Esophagus squamous epithelium (tissue), 5 donors: ENCODE measurements at regions not wholly inside any gene's neighbourhood (a gene's known extent, or its start where the extent isn't known, plus 50 kb on each side); places are given as distances from the start of the nearest gene placed in this dataset.

Experiments
- DNase-seq: peaks from one replicate; lab custom pipeline; 2025; lab: John Stamatoyannopoulos, UW
- H3K27ac ChIP-seq, 4 donors: fragments of 200-600 bp; sonication (generic); one replicate each; pipeline ENCODE4 v1.5.1; 2016 to 2019; ENCODE audit warnings: mild to moderate bottlenecking in 1 of 4
- H3K27me3 ChIP-seq, 4 donors: fragments of 200-600 bp; sonication (generic); 1 replicate in 3 of 4; 2 replicates in 1 of 4; pipeline versions ENCODE4 v1.5.1 to v1.6.0; 2017 to 2021; ENCODE audit warnings: antibody characterized with exemption in 1 of 4
- H3K36me3 ChIP-seq, 3 donors: fragments of 200-600 bp; sonication (generic); one replicate each; pipeline ENCODE4 v1.5.1; 2016 to 2019
- H3K4me1 ChIP-seq, 3 donors: fragments of 200-600 bp; sonication (generic); one replicate each; pipeline ENCODE4 v1.5.1; 2017 to 2019
- H3K4me3 ChIP-seq, 4 donors: fragments of 200-600 bp; sonication (generic); 1 replicate in 3 of 4; 2 replicates in 1 of 4; pipeline ENCODE4 v1.5.1; 2016 to 2019; ENCODE audit warnings: mild to moderate bottlenecking in 2 of 4, moderate library complexity in 1 of 4
- H3K9me3 ChIP-seq, 3 donors: fragments of 200-600 bp; sonication (generic); one replicate each; pipeline ENCODE4 v1.5.1; 2016 to 2019
- POLR2A ChIP-seq, 4 donors: fragments of 450-650 bp; IDR thresholded peaks; one replicate each; pipeline ENCODE4 v1.6.1; 2017; ENCODE audit warnings: antibody characterized with exemption in 4 of 4, mild to moderate bottlenecking in 4 of 4, moderate library complexity in 3 of 4
- WGBS, 2 donors: methylation state at CpG; one replicate each; pipeline ENCODE4 v1.1.5; 2018; 5-methylcytosine and 5-hydroxymethylcytosine counted together
- intact Hi-C: fragments of 100-400 bp; cut with DNase I; formaldehyde crosslinking; loops from one replicate; pipeline ENCODE4 v1.15.0; 2022
- TF ChIP-seq, protein P1 (sequence below), 6 experiments: fragments of 450-650 bp in 4 of 6; fragments of 200-600 bp in 2 of 6; sonication (generic) in 2 of 6; IDR thresholded peaks; one replicate each; pipeline ENCODE4 v1.5.1; 2016 to 2019; ENCODE audit warnings: antibody characterized with exemption in 6 of 6, mild to moderate bottlenecking in 4 of 6, moderate library complexity in 4 of 6
- donor health status: DM: yes; HTN: yes; CAD: no.

DNA sequence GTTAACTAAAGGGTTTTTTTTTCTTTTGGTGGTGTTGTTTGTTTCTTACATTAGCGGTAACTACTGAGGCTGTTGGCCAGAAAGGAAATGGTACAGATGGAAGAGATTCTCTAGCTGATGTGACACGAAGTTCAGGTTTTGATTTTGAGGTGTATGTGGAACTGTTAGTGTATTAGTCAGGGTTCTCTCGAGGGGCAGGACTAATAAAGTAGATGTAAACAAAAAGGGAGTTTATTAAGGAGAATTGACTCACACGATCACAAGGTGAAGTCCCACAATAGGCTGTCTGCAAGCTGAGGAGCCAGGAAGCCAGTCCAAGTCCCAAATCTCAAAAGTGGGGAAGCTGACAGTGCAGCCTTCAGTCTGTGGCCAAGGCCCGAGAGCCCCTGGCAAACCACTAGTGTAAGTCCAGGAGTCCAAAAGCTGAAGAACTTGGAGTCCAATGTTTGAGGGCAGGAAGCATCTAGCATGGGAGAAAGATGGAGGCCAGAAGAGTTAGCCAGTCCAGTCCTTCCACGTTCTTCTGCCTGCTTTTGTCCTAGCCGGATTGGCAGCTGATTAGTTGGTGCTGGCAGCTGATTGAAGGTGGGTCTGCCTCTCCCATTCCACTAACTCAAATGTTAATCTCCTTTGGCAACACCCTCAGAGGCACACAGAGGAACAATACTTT lies 577.6 kb downstream of the EFNB2 start:
- H3K27me3 ChIP-seq: no peaks in the 10 kb centered on the region
- TF ChIP-seq, protein P1, sequence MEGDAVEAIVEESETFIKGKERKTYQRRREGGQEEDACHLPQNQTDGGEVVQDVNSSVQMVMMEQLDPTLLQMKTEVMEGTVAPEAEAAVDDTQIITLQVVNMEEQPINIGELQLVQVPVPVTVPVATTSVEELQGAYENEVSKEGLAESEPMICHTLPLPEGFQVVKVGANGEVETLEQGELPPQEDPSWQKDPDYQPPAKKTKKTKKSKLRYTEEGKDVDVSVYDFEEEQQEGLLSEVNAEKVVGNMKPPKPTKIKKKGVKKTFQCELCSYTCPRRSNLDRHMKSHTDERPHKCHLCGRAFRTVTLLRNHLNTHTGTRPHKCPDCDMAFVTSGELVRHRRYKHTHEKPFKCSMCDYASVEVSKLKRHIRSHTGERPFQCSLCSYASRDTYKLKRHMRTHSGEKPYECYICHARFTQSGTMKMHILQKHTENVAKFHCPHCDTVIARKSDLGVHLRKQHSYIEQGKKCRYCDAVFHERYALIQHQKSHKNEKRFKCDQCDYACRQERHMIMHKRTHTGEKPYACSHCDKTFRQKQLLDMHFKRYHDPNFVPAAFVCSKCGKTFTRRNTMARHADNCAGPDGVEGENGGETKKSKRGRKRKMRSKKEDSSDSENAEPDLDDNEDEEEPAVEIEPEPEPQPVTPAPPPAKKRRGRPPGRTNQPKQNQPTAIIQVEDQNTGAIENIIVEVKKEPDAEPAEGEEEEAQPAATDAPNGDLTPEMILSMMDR (IDR thresholded peaks at IDR 0.05): no peak
- TF ChIP-seq POLR2A (IDR thresholded peaks at IDR 0.05): no peak
- peaks cover 0 to 18% (median 0%) of the 10 kb centered on the region in 3 donors for H3K4me1 ChIP-seq
- DNase-seq: no peak
- H3K4me3 ChIP-seq: no peak overlapping the region
- H3K36me3 ChIP-seq: no peaks in the 10 kb centered on the region
- H3K27ac ChIP-seq: peak overlapping the region in 1 of 4 donors; percentile 31
- intact Hi-C loops: no loop called here
- WGBS, 2 donors: 49 to 51% methylated on average over 5 to 7 of the region's 7 CpGs
- no peaks in the 10 kb centered on the region for H3K9me3 ChIP-seq

DNA sequence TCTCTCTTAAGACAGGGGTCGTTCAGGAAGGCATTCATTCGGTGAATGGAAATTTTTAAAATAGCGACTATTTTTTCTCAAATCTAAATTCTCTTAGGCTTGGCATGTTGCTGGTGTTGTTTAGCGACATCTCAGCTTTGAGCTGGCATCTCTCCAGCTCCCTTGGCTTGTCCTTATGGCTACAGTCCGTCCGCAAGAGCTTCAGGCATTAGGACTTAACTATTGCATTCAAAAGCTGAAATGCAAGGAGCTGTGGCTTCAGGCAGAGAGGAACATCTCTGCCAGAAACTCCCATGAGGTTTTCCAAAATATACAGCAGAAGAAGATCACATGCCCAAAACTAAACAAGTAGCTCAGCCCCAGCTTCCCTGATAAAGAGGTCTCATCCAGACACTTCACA lies 578.5 kb downstream of the EFNB2 start:
- WGBS, 2 donors: 52 to 74% methylated on average over 6 of the region's 6 CpGs
- Histone ChIP-seq H3K9me3 (no peaks in the 10 kb centered on the region), H3K36me3 (no peaks in the 10 kb centered on the region), H3K4me3 (no peak overlapping the region), H3K27me3 (no peaks in the 10 kb centered on the region), H3K4me1 (peaks cover 0 to 18% (median 0%) of the 10 kb centered on the region in 3 donors), H3K27ac (no peak overlapping the region)
- intact Hi-C loops: no loop called here
- DNase-seq: no peak
- TF ChIP-seq, protein P1 (IDR thresholded peaks at IDR 0.05): no peak
- TF ChIP-seq POLR2A (IDR thresholded peaks at IDR 0.05): no peak

DNA sequence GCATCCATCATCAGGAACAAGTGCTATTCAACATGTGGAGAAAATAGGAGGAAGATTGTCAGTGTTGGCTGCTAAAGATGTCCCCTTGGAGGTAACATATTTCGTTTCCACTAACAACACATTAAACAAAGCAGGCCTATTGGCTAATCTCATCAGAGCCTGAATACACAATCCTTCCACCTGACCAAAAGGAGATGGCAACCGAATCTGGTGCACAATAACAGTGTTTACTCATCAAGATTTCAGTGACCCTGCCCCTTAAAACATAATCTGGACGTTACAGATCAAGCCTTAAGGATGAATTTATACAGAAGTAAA lies 582.5 kb downstream of the EFNB2 start:
- intact Hi-C loops: no loop called here
- Histone ChIP-seq H3K27me3 (no peaks in the 10 kb centered on the region), H3K4me1 (peaks cover 0 to 12% (median 0%) of the 10 kb centered on the region in 3 donors), H3K27ac (no peak overlapping the region), H3K4me3 (no peak overlapping the region), H3K36me3 (no peaks in the 10 kb centered on the region), H3K9me3 (no peaks in the 10 kb centered on the region)
- DNase-seq: no peak
- TF ChIP-seq POLR2A (IDR thresholded peaks at IDR 0.05): no peak
- TF ChIP-seq, protein P1 (IDR thresholded peaks at IDR 0.05): no peak
- WGBS, 2 donors: 71 to 82% methylated on average over 3 of the region's 3 CpGs

DNA sequence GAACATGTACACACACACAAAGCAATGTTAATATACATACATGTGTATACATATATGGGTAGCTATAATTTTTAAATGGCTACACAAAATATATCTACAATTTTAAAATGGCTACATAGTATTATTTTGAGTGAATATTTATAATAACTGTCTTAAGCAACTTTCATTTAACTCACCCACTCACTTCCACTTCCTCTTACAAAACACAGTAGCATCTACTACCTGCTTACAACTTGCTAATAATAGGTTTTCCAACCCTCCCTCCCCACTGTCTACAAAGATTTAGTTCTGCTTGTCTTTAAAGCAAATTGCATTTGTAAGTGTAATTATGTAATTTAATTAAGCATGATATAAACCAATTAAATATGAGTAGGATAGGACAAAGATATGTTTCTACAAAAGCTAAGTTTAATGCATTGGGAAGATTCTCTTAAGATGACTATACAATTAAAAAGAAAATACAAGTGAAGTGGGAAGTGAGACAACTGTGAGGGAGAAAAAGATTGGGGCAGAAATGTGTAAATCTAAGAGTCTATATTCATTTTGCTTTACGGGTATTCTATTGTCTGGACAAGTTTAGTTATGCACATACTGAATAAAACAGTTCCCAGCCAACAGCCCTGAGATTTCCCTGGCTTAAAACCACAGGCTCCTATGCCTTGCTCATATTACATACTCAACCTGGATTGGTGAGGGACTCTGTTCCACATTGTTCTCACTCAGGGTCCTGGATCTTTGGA lies 583.1 kb downstream of the EFNB2 start:
- intact Hi-C loops: no loop called here
- Histone ChIP-seq H3K27ac (no peak overlapping the region), H3K4me3 (no peak overlapping the region), H3K27me3 (no peaks in the 10 kb centered on the region), H3K36me3 (no peaks in the 10 kb centered on the region), H3K4me1 (peaks cover 0 to 6% (median 0%) of the 10 kb centered on the region in 3 donors), H3K9me3 (no peaks in the 10 kb centered on the region)
- TF ChIP-seq, protein P1 (IDR thresholded peaks at IDR 0.05): no peak
- TF ChIP-seq POLR2A (IDR thresholded peaks at IDR 0.05): no peak
- 26 to 65% methylated on average over 1 of the region's 1 CpG for WGBS, 2 donors
- DNase-seq: no peak

DNA sequence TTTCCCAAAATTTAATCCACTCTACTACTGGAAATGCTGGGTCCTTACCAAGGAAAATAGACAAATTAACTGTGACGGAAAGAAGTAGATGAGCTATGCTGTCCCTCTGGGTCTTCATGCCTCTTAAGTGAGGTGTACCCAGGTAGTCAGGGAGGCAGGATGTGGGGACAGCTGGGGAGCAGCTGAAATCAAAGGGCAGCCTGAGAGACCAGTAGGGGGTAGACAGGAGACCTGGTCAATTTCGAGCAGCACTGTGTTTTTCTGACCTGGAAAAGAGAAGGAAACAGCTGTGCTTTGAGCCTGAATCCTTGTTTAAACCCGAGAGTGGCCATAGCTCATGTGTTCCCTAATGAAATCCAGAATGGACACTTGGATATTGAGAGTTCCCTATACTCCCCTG lies 587.3 kb downstream of the EFNB2 start:
- Histone ChIP-seq H3K4me1 (no peaks in the 10 kb centered on the region), H3K36me3 (no peaks in the 10 kb centered on the region), H3K9me3 (no peaks in the 10 kb centered on the region), H3K4me3 (no peak overlapping the region), H3K27ac (no peak overlapping the region), H3K27me3 (no peaks in the 10 kb centered on the region)
- DNase-seq: no peak
- intact Hi-C loops: no loop called here
- TF ChIP-seq POLR2A (IDR thresholded peaks at IDR 0.05): no peak
- TF ChIP-seq, protein P1 (IDR thresholded peaks at IDR 0.05): no peak
- 58 to 78% methylated on average over 3 of the region's 3 CpGs for WGBS, 2 donors
